Nephron progenitor cell (in vitro differentiated cells): ENCODE measurements at regions not wholly inside any gene's neighbourhood (a gene's known extent, or its start where the extent isn't known, plus 50 kb on each side); places are given as distances from the start of the nearest gene placed in this dataset.
"Not testable (repeated sequence)": the region's sequence is repeated elsewhere in the genome, so short reads cannot be mapped to it uniquely, and the experiment has no call there.

ENCODE experiments used
- DNase-seq: peaks from one replicate; pipeline ENCODE4 v3.0.0; 2021
- H3K27ac Mint-ChIP-seq: 2 replicates; pipeline ENCODE4 v1.8.0; 2021; ENCODE audit warnings: mild to moderate bottlenecking, moderate library complexity, mixed read lengths
- H3K27me3 Mint-ChIP-seq: 2 replicates; pipeline ENCODE4 v1.8.0; 2021; ENCODE audit warnings: mild to moderate bottlenecking, low read depth, mixed read lengths; ENCODE audit not compliant: poor library complexity
- H3K36me3 Mint-ChIP-seq: 2 replicates; pipeline ENCODE4 v1.8.0; 2021; ENCODE audit warnings: low read depth, mixed read lengths
- H3K4me1 Mint-ChIP-seq: 2 replicates; pipeline ENCODE4 v1.8.0; 2021; ENCODE audit warnings: mixed read lengths
- H3K4me3 Mint-ChIP-seq: 2 replicates; pipeline ENCODE4 v1.8.0; 2021; ENCODE audit warnings: mild to moderate bottlenecking, moderate library complexity, mixed read lengths
- H3K9me3 Mint-ChIP-seq: 2 replicates; pipeline ENCODE4 v1.8.0; 2021; ENCODE audit warnings: mild to moderate bottlenecking, moderate library complexity, mixed read lengths
- CTCF ChIP-seq: fragments of 200-600 bp; sonication (generic); IDR thresholded peaks from 2 replicates; pipeline ENCODE4 v1.5.0; 2021; ENCODE audit warnings: antibody characterized with exemption

GRCh38 chr19:20269461-20269860 is 102.4 kb downstream of the ZNF486 start:
- Mint-ChIP-seq H3K27me3 (peaks cover 8% of the 10 kb centered on the region), H3K4me3 (no peak overlapping the region), H3K36me3 (no peaks in the 10 kb centered on the region), H3K4me1 (peaks cover 17% of the 10 kb centered on the region), H3K9me3 (no peaks in the 10 kb centered on the region), H3K27ac (no peak overlapping the region)
- no peak for TF ChIP-seq CTCF
- DNase-seq: no peak

GRCh38 chr19:20261513-20261912 is 94.5 kb downstream of the ZNF486 start:
- H3K4me1 Mint-ChIP-seq, DNase-seq, H3K36me3 Mint-ChIP-seq, H3K4me3 Mint-ChIP-seq, H3K27me3 Mint-ChIP-seq, H3K27ac Mint-ChIP-seq: not testable (repeated sequence)
- peaks cover 41% of the 10 kb centered on the region for H3K9me3 Mint-ChIP-seq

- not testable (repeated sequence) for H3K27ac Mint-ChIP-seq, H3K4me1 Mint-ChIP-seq, H3K36me3 Mint-ChIP-seq, H3K4me3 Mint-ChIP-seq, DNase-seq, H3K27me3 Mint-ChIP-seq
- H3K9me3 Mint-ChIP-seq: peaks cover 44% of the 10 kb centered on the region
Observed at GRCh38 chr19:20260738-20261137, 93.7 kb downstream of the ZNF486 start.

- Mint-ChIP-seq H3K4me1 (no peaks in the 10 kb centered on the region), H3K36me3 (peaks cover 4% of the 10 kb centered on the region), H3K4me3 (no peak overlapping the region), H3K27ac (no peak overlapping the region), H3K27me3 (no peaks in the 10 kb centered on the region), H3K9me3 (peaks cover 47% of the 10 kb centered on the region)
- no peak for DNase-seq
- no peak for TF ChIP-seq CTCF
Observed at GRCh38 chr19:20259615-20260014, 92.6 kb downstream of the ZNF486 start.

- TF ChIP-seq CTCF: no peak
- no peaks in the 10 kb centered on the region for H3K4me1 Mint-ChIP-seq
- peaks cover 4% of the 10 kb centered on the region for H3K36me3 Mint-ChIP-seq
- DNase-seq: no peak
- no peak overlapping the region for H3K4me3 Mint-ChIP-seq
- no peaks in the 10 kb centered on the region for H3K27me3 Mint-ChIP-seq
- H3K27ac Mint-ChIP-seq: no peak overlapping the region
- H3K9me3 Mint-ChIP-seq: peaks cover 47% of the 10 kb centered on the region
Observed at GRCh38 chr19:20256606-20257005, 89.6 kb downstream of the ZNF486 start.

GRCh38 chr19:20254121-20254520 is 87.1 kb downstream of the ZNF486 start:
- H3K9me3 Mint-ChIP-seq: peaks cover 33% of the 10 kb centered on the region
- no peak for TF ChIP-seq CTCF
- no peak overlapping the region for H3K27ac Mint-ChIP-seq
- H3K4me1 Mint-ChIP-seq: no peaks in the 10 kb centered on the region
- H3K36me3 Mint-ChIP-seq: peaks cover 4% of the 10 kb centered on the region
- DNase-seq: no peak
- H3K27me3 Mint-ChIP-seq: no peaks in the 10 kb centered on the region
- no peak overlapping the region for H3K4me3 Mint-ChIP-seq

- no peak for TF ChIP-seq CTCF
- Mint-ChIP-seq H3K36me3 (no peaks in the 10 kb centered on the region), H3K4me3 (no peak overlapping the region), H3K4me1 (no peaks in the 10 kb centered on the region), H3K27me3 (no peaks in the 10 kb centered on the region), H3K9me3 (peaks cover 18% of the 10 kb centered on the region), H3K27ac (no peak overlapping the region)
- no peak for DNase-seq
Observed at GRCh38 chr19:20252613-20253012, 85.6 kb downstream of the ZNF486 start.
